ENCODE measurements at regions not wholly inside any gene's neighbourhood (a gene's known extent, or its start where the extent isn't known, plus 50 kb on each side); places are given as distances from the start of the nearest gene placed in this dataset.

DNA sequence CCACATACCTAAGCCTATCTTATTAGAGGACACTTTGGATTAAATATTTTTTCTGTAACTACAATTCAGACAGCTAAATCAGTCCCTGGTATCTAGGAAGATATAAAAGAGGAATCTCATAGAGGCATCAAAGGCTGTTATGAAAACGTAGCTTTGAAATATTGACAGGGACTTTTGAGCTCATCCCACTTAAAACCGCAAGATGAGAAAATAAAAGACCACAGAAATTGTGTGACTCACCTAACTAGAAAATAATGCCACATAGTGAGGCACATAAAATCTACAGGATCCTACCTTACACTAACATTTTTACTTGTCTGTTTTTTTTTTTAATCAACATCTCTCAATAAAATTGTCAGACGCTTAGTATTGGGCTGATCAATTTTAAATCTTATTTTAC, 686.5 kb upstream of the COX7C start:
- in situ Hi-C loops (cut with MboI) = no loop called here
- no peaks in the 10 kb centered on the region for H4K20me1 ChIP-seq (ENCODE audit: control insufficient read depth, insufficient read depth)
- H3K4me1 ChIP-seq (ENCODE audit: control insufficient read depth, insufficient read depth, low read length) = no peaks in the 10 kb centered on the region
- ChIA-PET SMC1A (ENCODE audit: uncharacterized antibody, unreplicated experiment) (interaction anchor here (0.7 to 1.8 kb wide), 2 partner anchors 11 to 14 kb away, joined by 3 to 4 read pairs; no protein-coding TSS in a partner anchor), RAD21 (ENCODE audit: unreplicated experiment) (no interaction called here), POLR2A (interaction anchor here (0.6 kb wide), 1 partner anchor 1718 kb away, joined by 3 read pairs; no protein-coding TSS in a partner anchor), CTCF (interaction anchor here (1.5 kb wide), 1 partner anchor 63 kb away, joined by 6 read pairs; no protein-coding TSS in a partner anchor)
- no peak for FAIRE-seq
- ATAC-seq = no peak; the same call in 2 of the 3 replicates
- H3K4me3 ChIP-seq = no peak overlapping the region
- H3K9ac ChIP-seq (ENCODE audit: control insufficient read depth, insufficient read depth, low read length) = no peak overlapping the region
- H3K4me2 ChIP-seq (ENCODE audit: control insufficient read depth, insufficient read depth) = no peak overlapping the region
- no peaks in the 10 kb centered on the region for H3K9me3 ChIP-seq (replicated peaks; ENCODE audit: control insufficient read depth, insufficient read depth, low read length)
- TF ChIP-seq CEBPB (IDR thresholded peaks at IDR 0.05; ENCODE audit: borderline replicate concordance in 1 of 2, low read depth in 2 of 2, low read length in 2 of 2) = no peak
- TF ChIP-seq SUPT20H (IDR thresholded peaks at IDR 0.05; ENCODE audit: borderline replicate concordance, control insufficient read depth, low read depth, low read length) = no peak
- TF ChIP-seq, protein P1, sequence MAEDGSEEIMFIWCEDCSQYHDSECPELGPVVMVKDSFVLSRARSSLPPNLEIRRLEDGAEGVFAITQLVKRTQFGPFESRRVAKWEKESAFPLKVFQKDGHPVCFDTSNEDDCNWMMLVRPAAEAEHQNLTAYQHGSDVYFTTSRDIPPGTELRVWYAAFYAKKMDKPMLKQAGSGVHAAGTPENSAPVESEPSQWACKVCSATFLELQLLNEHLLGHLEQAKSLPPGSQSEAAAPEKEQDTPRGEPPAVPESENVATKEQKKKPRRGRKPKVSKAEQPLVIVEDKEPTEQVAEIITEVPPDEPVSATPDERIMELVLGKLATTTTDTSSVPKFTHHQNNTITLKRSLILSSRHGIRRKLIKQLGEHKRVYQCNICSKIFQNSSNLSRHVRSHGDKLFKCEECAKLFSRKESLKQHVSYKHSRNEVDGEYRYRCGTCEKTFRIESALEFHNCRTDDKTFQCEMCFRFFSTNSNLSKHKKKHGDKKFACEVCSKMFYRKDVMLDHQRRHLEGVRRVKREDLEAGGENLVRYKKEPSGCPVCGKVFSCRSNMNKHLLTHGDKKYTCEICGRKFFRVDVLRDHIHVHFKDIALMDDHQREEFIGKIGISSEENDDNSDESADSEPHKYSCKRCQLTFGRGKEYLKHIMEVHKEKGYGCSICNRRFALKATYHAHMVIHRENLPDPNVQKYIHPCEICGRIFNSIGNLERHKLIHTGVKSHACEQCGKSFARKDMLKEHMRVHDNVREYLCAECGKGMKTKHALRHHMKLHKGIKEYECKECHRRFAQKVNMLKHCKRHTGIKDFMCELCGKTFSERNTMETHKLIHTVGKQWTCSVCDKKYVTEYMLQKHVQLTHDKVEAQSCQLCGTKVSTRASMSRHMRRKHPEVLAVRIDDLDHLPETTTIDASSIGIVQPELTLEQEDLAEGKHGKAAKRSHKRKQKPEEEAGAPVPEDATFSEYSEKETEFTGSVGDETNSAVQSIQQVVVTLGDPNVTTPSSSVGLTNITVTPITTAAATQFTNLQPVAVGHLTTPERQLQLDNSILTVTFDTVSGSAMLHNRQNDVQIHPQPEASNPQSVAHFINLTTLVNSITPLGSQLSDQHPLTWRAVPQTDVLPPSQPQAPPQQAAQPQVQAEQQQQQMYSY (CRISPR knock-in tag; IDR thresholded peaks at IDR 0.05) = no peak
- no peak for TF ChIP-seq TCF12 (IDR thresholded peaks at IDR 0.05; ENCODE audit: low read depth, low read length)
- TF ChIP-seq, protein P2, sequence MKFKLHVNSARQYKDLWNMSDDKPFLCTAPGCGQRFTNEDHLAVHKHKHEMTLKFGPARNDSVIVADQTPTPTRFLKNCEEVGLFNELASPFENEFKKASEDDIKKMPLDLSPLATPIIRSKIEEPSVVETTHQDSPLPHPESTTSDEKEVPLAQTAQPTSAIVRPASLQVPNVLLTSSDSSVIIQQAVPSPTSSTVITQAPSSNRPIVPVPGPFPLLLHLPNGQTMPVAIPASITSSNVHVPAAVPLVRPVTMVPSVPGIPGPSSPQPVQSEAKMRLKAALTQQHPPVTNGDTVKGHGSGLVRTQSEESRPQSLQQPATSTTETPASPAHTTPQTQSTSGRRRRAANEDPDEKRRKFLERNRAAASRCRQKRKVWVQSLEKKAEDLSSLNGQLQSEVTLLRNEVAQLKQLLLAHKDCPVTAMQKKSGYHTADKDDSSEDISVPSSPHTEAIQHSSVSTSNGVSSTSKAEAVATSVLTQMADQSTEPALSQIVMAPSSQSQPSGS (IDR thresholded peaks at IDR 0.05; ENCODE audit: low read length) = no peak
- DNase-seq (ENCODE audit: low read depth, low spot score) = no peak
- H3K27me3 ChIP-seq (replicated peaks in 1 of 2; ENCODE audit: control insufficient read depth in 2 of 2, insufficient read depth in 2 of 2, low read length in 1 of 2) = no peaks in the 10 kb centered on the region
- H3K79me2 ChIP-seq (ENCODE audit: control insufficient read depth, insufficient read depth, low read length) = no peaks in the 10 kb centered on the region
- no TSS peak for BruUV-seq (replicated peaks)
- intact Hi-C loops (cut with micrococcal nuclease; ENCODE audit: unreplicated experiment) = no loop called here
- no peaks in the 10 kb centered on the region for H3K36me3 ChIP-seq (ENCODE audit: control insufficient read depth in 2 of 2, insufficient read depth in 2 of 2, low read length in 1 of 2)
- 22% methylated on average over 3 of the region's 3 CpGs for WGBS (ENCODE audit: insufficient coverage, insufficient replicate concordance, low lambda C conversion rate, missing lambda C conversion rate)
- no peak overlapping the region for H2AFZ ChIP-seq (ENCODE audit: control insufficient read depth, low read depth, low read length)
- H3K27ac ChIP-seq (ENCODE audit: control insufficient read depth, insufficient read depth) = no peak overlapping the region
